ENCODE measurements at regions not wholly inside any gene's neighbourhood (a gene's known extent, or its start where the extent isn't known, plus 50 kb on each side); places are given as distances from the start of the nearest gene placed in this dataset.

DNA sequence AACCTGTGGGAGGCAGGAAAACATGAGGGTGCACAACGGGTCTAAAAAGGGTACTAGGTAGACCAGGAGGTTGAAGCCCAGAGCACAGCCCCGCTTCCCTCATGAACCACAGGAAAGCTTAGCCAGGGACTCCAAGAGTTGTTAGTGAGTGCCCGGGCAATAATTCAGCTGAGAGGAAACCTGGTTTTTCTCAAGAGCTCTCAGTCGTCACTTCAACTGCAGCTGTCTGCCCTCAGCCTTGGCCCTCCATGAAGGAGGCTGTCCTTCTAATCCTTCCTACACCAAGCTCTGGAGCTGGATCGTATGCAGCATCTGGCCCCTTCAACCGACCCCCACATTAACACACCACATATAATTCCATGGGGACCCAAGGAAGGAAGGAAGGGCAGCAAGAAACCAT lies 77.0 kb upstream of the BACE2 start:
- DNase-seq (ENCODE audit: low read depth) (no peak), FAIRE-seq (no peak)
- Histone ChIP-seq H3K9me3 (ENCODE audit: insufficient read depth, low read depth, low read length) (no peaks in the 10 kb centered on the region), H3K4me1 (ENCODE audit: insufficient read depth, low read length) (no peaks in the 10 kb centered on the region), H4K20me1 (ENCODE audit: insufficient read depth, low read length) (no peaks in the 10 kb centered on the region), H3K36me3 (ENCODE audit: insufficient read depth, low read length) (no peaks in the 10 kb centered on the region), H3K27me3 (ENCODE audit: insufficient read depth, low read length) (peaks cover 2% of the 10 kb centered on the region), H3K79me2 (ENCODE audit: insufficient read depth, low read length) (no peaks in the 10 kb centered on the region), H3K4me3 (ENCODE audit: insufficient read depth, low read depth, low read length) (no peak overlapping the region), H2AFZ (ENCODE audit: low read depth, low read length) (no peak overlapping the region), H3K9ac (ENCODE audit: low read length) (no peak overlapping the region), H3K27ac (ENCODE audit: low read depth, low read length) (no peak overlapping the region), H3K4me2 (ENCODE audit: low read length) (no peak overlapping the region)
- no peak overlapping the region for H3K4me3 Mint-ChIP-seq (ENCODE audit: unreplicated experiment)
- H3K4me1 Mint-ChIP-seq (ENCODE audit: low read depth, unreplicated experiment), result no peaks in the 10 kb centered on the region
- no peak for TF ChIP-seq EZH2 (IDR thresholded peaks at IDR 0.05; ENCODE audit: insufficient read depth, low read length)
- TF ChIP-seq, protein P1, sequence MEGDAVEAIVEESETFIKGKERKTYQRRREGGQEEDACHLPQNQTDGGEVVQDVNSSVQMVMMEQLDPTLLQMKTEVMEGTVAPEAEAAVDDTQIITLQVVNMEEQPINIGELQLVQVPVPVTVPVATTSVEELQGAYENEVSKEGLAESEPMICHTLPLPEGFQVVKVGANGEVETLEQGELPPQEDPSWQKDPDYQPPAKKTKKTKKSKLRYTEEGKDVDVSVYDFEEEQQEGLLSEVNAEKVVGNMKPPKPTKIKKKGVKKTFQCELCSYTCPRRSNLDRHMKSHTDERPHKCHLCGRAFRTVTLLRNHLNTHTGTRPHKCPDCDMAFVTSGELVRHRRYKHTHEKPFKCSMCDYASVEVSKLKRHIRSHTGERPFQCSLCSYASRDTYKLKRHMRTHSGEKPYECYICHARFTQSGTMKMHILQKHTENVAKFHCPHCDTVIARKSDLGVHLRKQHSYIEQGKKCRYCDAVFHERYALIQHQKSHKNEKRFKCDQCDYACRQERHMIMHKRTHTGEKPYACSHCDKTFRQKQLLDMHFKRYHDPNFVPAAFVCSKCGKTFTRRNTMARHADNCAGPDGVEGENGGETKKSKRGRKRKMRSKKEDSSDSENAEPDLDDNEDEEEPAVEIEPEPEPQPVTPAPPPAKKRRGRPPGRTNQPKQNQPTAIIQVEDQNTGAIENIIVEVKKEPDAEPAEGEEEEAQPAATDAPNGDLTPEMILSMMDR (IDR thresholded peaks at IDR 0.05; ENCODE audit: insufficient read depth, low read depth, low read length), result no peak
- no peaks in the 10 kb centered on the region for H3K9me3 Mint-ChIP-seq (ENCODE audit: unreplicated experiment)
- no peaks in the 10 kb centered on the region for H3K27me3 Mint-ChIP-seq (ENCODE audit: low read depth, unreplicated experiment)
- no peak overlapping the region for H3K27ac Mint-ChIP-seq (ENCODE audit: unreplicated experiment)
- no peaks in the 10 kb centered on the region for H3K36me3 Mint-ChIP-seq (ENCODE audit: low read depth, unreplicated experiment)

DNA sequence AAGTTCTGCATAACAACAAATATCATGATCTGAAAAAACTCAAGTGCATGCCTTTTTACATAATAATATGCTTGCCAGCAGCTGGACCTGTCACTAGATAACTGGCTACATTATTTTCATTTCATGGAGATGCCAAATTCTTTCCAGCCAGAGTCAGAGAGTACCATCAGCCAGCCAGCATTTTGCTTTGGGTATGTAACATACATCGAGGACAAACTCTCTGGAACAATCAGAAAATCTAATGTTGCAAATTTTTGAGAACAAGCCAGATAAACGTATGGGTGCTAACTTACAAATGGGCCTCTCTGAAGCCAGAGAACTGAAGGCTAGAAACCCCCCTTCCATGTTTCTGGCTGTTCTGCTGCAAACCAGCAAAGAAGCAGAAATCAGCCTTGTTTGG lies 76.3 kb upstream of the BACE2 start:
- FAIRE-seq (no peak), DNase-seq (ENCODE audit: low read depth) (no peak)
- H3K4me3 ChIP-seq (ENCODE audit: insufficient read depth, low read depth, low read length), result no peak overlapping the region
- Mint-ChIP-seq H3K27me3 (ENCODE audit: low read depth, unreplicated experiment) (no peaks in the 10 kb centered on the region), H3K27ac (ENCODE audit: unreplicated experiment) (no peak overlapping the region), H3K4me3 (ENCODE audit: unreplicated experiment) (no peak overlapping the region), H3K4me1 (ENCODE audit: low read depth, unreplicated experiment) (no peaks in the 10 kb centered on the region), H3K9me3 (ENCODE audit: unreplicated experiment) (no peaks in the 10 kb centered on the region), H3K36me3 (ENCODE audit: low read depth, unreplicated experiment) (no peaks in the 10 kb centered on the region)
- H3K79me2 ChIP-seq (ENCODE audit: insufficient read depth, low read length), result no peaks in the 10 kb centered on the region
- no peak overlapping the region for H3K27ac ChIP-seq (ENCODE audit: low read depth, low read length)
- H3K4me2 ChIP-seq (ENCODE audit: low read length), result no peak overlapping the region
- H3K9me3 ChIP-seq (ENCODE audit: insufficient read depth, low read depth, low read length), result no peaks in the 10 kb centered on the region
- TF ChIP-seq, protein P1 (IDR thresholded peaks at IDR 0.05; ENCODE audit: insufficient read depth, low read depth, low read length), result no peak
- no peak for TF ChIP-seq EZH2 (IDR thresholded peaks at IDR 0.05; ENCODE audit: insufficient read depth, low read length)
- H3K36me3 ChIP-seq (ENCODE audit: insufficient read depth, low read length), result no peaks in the 10 kb centered on the region
- no peaks in the 10 kb centered on the region for H4K20me1 ChIP-seq (ENCODE audit: insufficient read depth, low read length)
- peaks cover 2% of the 10 kb centered on the region for H3K27me3 ChIP-seq (ENCODE audit: insufficient read depth, low read length)
- H3K9ac ChIP-seq (ENCODE audit: low read length), result no peak overlapping the region
- no peaks in the 10 kb centered on the region for H3K4me1 ChIP-seq (ENCODE audit: insufficient read depth, low read length)
- H2AFZ ChIP-seq (ENCODE audit: low read depth, low read length), result no peak overlapping the region

DNA sequence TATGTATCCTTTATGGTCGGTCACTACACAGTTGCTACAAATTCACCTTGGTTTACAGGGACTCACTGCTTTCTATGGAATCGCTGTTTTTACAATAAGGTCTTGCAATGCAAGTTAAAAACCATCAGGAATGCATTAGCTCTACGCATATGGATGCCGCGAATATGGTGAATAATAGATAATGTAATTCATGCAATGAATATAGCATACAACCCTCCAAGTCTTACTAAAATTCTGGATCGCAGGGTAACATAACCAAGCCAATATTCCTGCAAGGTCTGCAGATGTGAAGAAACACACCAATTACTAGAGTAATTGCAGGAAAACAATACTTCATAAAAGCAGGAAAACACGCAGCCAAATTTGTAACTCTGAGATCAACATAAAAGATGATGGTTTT lies 75.6 kb upstream of the BACE2 start:
- Histone ChIP-seq H3K9me3 (ENCODE audit: insufficient read depth, low read depth, low read length) (no peaks in the 10 kb centered on the region), H3K4me2 (ENCODE audit: low read length) (no peak overlapping the region), H4K20me1 (ENCODE audit: insufficient read depth, low read length) (no peaks in the 10 kb centered on the region), H3K4me1 (ENCODE audit: insufficient read depth, low read length) (no peaks in the 10 kb centered on the region), H3K27ac (ENCODE audit: low read depth, low read length) (no peak overlapping the region), H3K36me3 (ENCODE audit: insufficient read depth, low read length) (no peaks in the 10 kb centered on the region), H3K9ac (ENCODE audit: low read length) (no peak overlapping the region), H2AFZ (ENCODE audit: low read depth, low read length) (no peak overlapping the region), H3K79me2 (ENCODE audit: insufficient read depth, low read length) (no peaks in the 10 kb centered on the region), H3K27me3 (ENCODE audit: insufficient read depth, low read length) (no peaks in the 10 kb centered on the region), H3K4me3 (ENCODE audit: insufficient read depth, low read depth, low read length) (no peak overlapping the region)
- no peaks in the 10 kb centered on the region for H3K36me3 Mint-ChIP-seq (ENCODE audit: low read depth, unreplicated experiment)
- TF ChIP-seq, protein P1 (IDR thresholded peaks at IDR 0.05; ENCODE audit: insufficient read depth, low read depth, low read length), result no peak
- H3K27ac Mint-ChIP-seq (ENCODE audit: unreplicated experiment), result no peak overlapping the region
- H3K4me3 Mint-ChIP-seq (ENCODE audit: unreplicated experiment), result no peak overlapping the region
- FAIRE-seq (no peak), DNase-seq (ENCODE audit: low read depth) (no peak)
- no peaks in the 10 kb centered on the region for H3K27me3 Mint-ChIP-seq (ENCODE audit: low read depth, unreplicated experiment)
- no peaks in the 10 kb centered on the region for H3K4me1 Mint-ChIP-seq (ENCODE audit: low read depth, unreplicated experiment)
- no peaks in the 10 kb centered on the region for H3K9me3 Mint-ChIP-seq (ENCODE audit: unreplicated experiment)

All from astrocyte (in vitro differentiated cells and primary cell).